SU-DHL-6 (cell line): ENCODE measurements at regions not wholly inside any gene's neighbourhood (a gene's known extent, or its start where the extent isn't known, plus 50 kb on each side); places are given as distances from the start of the nearest gene placed in this dataset.

Experiments used
- EZH2phosphoT487 ChIP-seq: fragments of 200-600 bp; sonication (generic), shearing (Covaris generic); conservative IDR thresholded peaks from 2 replicates; pipeline ENCODE4 v1.6.1; 2018; ENCODE audit warnings: mild to moderate bottlenecking, antibody characterized with exemption, low read length, moderate library complexity, mixed read lengths
- TF ChIP-seq, protein P1 (sequence below): fragments of 200-600 bp; sonication (generic); IDR thresholded peaks from one replicate; pipeline ENCODE4 v1.5.1; 2017; ENCODE audit warnings: antibody characterized with exemption, mild to moderate bottlenecking, low read length, moderate library complexity; ENCODE audit not compliant: insufficient read depth, poor library complexity, severe bottlenecking

- TF ChIP-seq, protein P1, sequence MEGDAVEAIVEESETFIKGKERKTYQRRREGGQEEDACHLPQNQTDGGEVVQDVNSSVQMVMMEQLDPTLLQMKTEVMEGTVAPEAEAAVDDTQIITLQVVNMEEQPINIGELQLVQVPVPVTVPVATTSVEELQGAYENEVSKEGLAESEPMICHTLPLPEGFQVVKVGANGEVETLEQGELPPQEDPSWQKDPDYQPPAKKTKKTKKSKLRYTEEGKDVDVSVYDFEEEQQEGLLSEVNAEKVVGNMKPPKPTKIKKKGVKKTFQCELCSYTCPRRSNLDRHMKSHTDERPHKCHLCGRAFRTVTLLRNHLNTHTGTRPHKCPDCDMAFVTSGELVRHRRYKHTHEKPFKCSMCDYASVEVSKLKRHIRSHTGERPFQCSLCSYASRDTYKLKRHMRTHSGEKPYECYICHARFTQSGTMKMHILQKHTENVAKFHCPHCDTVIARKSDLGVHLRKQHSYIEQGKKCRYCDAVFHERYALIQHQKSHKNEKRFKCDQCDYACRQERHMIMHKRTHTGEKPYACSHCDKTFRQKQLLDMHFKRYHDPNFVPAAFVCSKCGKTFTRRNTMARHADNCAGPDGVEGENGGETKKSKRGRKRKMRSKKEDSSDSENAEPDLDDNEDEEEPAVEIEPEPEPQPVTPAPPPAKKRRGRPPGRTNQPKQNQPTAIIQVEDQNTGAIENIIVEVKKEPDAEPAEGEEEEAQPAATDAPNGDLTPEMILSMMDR: no peak
- TF ChIP-seq EZH2phosphoT487: no peak
Measured at GRCh38 chr9:107597743-107598217, 108.2 kb upstream of the KLF4 start.
